SU-DHL-6 (cell line): ENCODE measurements at regions not wholly inside any gene's neighbourhood (a gene's known extent, or its start where the extent isn't known, plus 50 kb on each side); places are given as distances from the start of the nearest gene placed in this dataset.

ENCODE experiments used
- H2AFZ ChIP-seq: fragments of 200-600 bp; sonication (generic); 2 replicates; pipeline ENCODE4 v1.6.1; 2014; ENCODE audit warnings: low read depth, mild to moderate bottlenecking, moderate library complexity, mixed read lengths, antibody characterized with exemption, low read length; ENCODE audit not compliant: severe bottlenecking
- H3F3A ChIP-seq: fragments of 200-600 bp; shearing (Covaris generic); 2 replicates; pipeline ENCODE4 v1.6.0; 2016; ENCODE audit warnings: antibody characterized with exemption, mild to moderate bottlenecking; ENCODE audit not compliant: insufficient read depth
- H3K27ac ChIP-seq: fragments of 200-600 bp; sonication (generic); 2 replicates; pipeline ENCODE4 v1.5.1; 2016; ENCODE audit warnings: low read depth, mild to moderate bottlenecking, low read length, moderate library complexity, mixed read lengths
- H3K27me3 ChIP-seq: fragments of 200-600 bp; sonication (generic), shearing (Covaris generic); 2 replicates; pipeline ENCODE4 v1.6.0; 2014; ENCODE audit warnings: mild to moderate bottlenecking, low read length
- H3K36me3 ChIP-seq: fragments of 200-600 bp; sonication (generic); 2 replicates; pipeline ENCODE4 v1.6.1; 2014; ENCODE audit warnings: mild to moderate bottlenecking, low read length, mixed read lengths
- H3K4me2 ChIP-seq: fragments of 300-600, 200-600 bp; shearing (Covaris generic), sonication (generic); 2 replicates; pipeline ENCODE4 v1.6.0; 2014; ENCODE audit warnings: low read length, low read depth, mild to moderate bottlenecking; ENCODE audit not compliant: poor library complexity, severe bottlenecking
- H3K4me3 ChIP-seq: fragments of 200-600 bp; sonication (generic); 2 replicates; pipeline ENCODE4 v1.5.1; 2014; ENCODE audit warnings: antibody characterized with exemption, low read length, mild to moderate bottlenecking, mixed read lengths; ENCODE audit not compliant: insufficient read depth, poor library complexity, severe bottlenecking
- H3K79me2 ChIP-seq: fragments of 200-600 bp; sonication (generic); 2 replicates; pipeline ENCODE4 v1.6.1; 2014; ENCODE audit warnings: mild to moderate bottlenecking, low read length, moderate library complexity; ENCODE audit not compliant: insufficient read depth
- H3K9ac ChIP-seq: fragments of 200-600 bp; sonication (generic); 2 replicates; pipeline ENCODE4 v1.7.0; 2014; ENCODE audit warnings: mild to moderate bottlenecking, low read length
- H3K9me2 ChIP-seq: fragments of 200-600 bp; sonication (generic); replicated peaks from 2 replicates; pipeline ENCODE4 v1.6.1; 2014; ENCODE audit warnings: low read length; ENCODE audit not compliant: insufficient read depth
- H3K9me3 ChIP-seq: fragments of 200-600 bp; sonication (generic); 2 replicates; pipeline ENCODE4 v1.6.1; 2014; ENCODE audit warnings: low read length, mixed read lengths; ENCODE audit not compliant: insufficient read depth
- H4K20me1 ChIP-seq: fragments of 200-600 bp; sonication (generic); 2 replicates; pipeline ENCODE4 v1.6.1; 2014; ENCODE audit warnings: low read depth, mild to moderate bottlenecking, antibody characterized with exemption, low read length, moderate library complexity, mixed read lengths
- CTCF ChIP-seq: fragments of 200-600 bp; sonication (generic); IDR thresholded peaks from one replicate; pipeline ENCODE4 v1.5.1; 2017; ENCODE audit warnings: antibody characterized with exemption, mild to moderate bottlenecking, low read length, moderate library complexity; ENCODE audit not compliant: insufficient read depth, poor library complexity, severe bottlenecking
- EZH2phosphoT487 ChIP-seq: fragments of 200-600 bp; sonication (generic), shearing (Covaris generic); conservative IDR thresholded peaks from 2 replicates; pipeline ENCODE4 v1.6.1; 2018; ENCODE audit warnings: mild to moderate bottlenecking, antibody characterized with exemption, low read length, moderate library complexity, mixed read lengths

DNA sequence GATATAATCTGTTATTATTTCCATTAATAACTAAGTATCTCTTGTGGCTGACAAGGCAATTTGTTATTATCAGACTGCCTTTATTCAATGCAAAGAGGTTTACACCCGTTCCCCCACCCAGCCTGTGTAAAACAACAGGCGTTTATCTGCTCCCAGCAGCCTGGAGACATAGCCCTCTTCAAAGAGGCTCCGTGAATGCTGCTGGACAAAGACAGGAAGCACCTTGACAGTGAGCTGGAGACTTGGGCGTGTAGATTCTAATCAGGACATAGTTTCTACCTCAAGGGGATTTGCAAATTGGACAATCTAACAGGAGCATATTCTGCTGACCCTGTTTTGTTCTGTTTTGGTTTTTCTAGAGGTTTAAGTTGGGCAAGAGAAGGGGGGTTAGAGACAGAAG lies 733.0 kb upstream of the KIRREL3 start:
- no peak overlapping the region for H3K9ac ChIP-seq
- H3K9me2 ChIP-seq: no peaks in the 10 kb centered on the region
- no peaks in the 10 kb centered on the region for H3K36me3 ChIP-seq
- no peak overlapping the region for H3K27ac ChIP-seq
- no peaks in the 10 kb centered on the region for H3F3A ChIP-seq
- H3K4me2 ChIP-seq: no peak overlapping the region
- H4K20me1 ChIP-seq: no peaks in the 10 kb centered on the region
- no peak overlapping the region for H2AFZ ChIP-seq
- H3K79me2 ChIP-seq: no peaks in the 10 kb centered on the region
- no peak overlapping the region for H3K4me3 ChIP-seq
- no peaks in the 10 kb centered on the region for H3K9me3 ChIP-seq
- H3K27me3 ChIP-seq: no peaks in the 10 kb centered on the region
- TF ChIP-seq CTCF: no peak
- TF ChIP-seq EZH2phosphoT487: no peak

GRCh38 chr11:127726367-127726766 lies 725.8 kb upstream of the KIRREL3 start:
- H3K9me2 ChIP-seq: no peaks in the 10 kb centered on the region
- no peaks in the 10 kb centered on the region for H4K20me1 ChIP-seq
- no peaks in the 10 kb centered on the region for H3K79me2 ChIP-seq
- no peak for TF ChIP-seq EZH2phosphoT487
- no peak for TF ChIP-seq CTCF
- H3K27me3 ChIP-seq: no peaks in the 10 kb centered on the region
- H3K9ac ChIP-seq: no peak overlapping the region
- H3K4me2 ChIP-seq: no peak overlapping the region
- H3K4me3 ChIP-seq: no peak overlapping the region
- no peak overlapping the region for H2AFZ ChIP-seq
- H3F3A ChIP-seq: no peaks in the 10 kb centered on the region
- H3K9me3 ChIP-seq: no peaks in the 10 kb centered on the region
- no peaks in the 10 kb centered on the region for H3K36me3 ChIP-seq
- no peak overlapping the region for H3K27ac ChIP-seq

DNA sequence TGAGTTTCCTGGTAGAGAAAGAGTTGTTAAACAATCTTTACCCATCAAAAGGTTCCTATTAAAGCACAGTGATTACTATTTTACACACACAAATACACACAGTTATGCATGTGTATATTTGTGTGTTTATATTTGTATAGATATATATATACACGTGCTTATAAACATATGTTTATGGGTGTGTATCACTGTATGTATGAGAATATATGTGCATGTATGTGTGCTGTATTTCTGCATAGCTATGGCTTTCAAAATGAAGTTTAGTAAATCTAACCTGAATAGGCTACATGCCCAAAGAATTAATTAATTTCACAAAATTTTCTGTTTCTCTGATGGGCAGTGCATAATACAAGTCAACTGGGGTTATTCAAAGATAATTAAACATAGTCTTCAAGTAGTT lies 723.1 kb upstream of the KIRREL3 start:
- H3K4me2 ChIP-seq: no peak overlapping the region
- H3K4me3 ChIP-seq: no peak overlapping the region
- H3K36me3 ChIP-seq: no peaks in the 10 kb centered on the region
- H3K9ac ChIP-seq: no peak overlapping the region
- H2AFZ ChIP-seq: no peak overlapping the region
- H3K27ac ChIP-seq: no peak overlapping the region
- no peaks in the 10 kb centered on the region for H3K9me3 ChIP-seq
- H3K9me2 ChIP-seq: no peaks in the 10 kb centered on the region
- no peaks in the 10 kb centered on the region for H3K79me2 ChIP-seq
- H3K27me3 ChIP-seq: no peaks in the 10 kb centered on the region
- no peaks in the 10 kb centered on the region for H4K20me1 ChIP-seq
- TF ChIP-seq EZH2phosphoT487 (no peak), CTCF (no peak)
- H3F3A ChIP-seq: no peaks in the 10 kb centered on the region

DNA sequence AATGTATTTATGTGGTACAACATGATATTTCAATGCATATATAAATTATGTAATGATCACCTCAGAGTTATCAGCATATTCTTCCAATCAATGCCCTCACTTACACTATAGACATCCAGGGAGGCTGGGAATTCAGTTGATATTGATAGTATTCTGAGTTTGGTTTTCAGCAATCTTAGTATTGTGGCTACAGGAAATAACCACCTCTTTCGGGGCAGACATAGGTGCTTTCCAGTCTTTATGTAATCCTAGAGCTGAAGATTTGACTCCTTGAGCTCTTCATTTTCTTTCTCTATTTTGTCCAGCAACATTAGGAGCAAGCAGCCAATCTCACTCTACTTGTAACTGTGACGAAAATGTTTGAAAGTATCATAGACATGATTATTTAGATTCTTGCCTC lies 712.7 kb upstream of the KIRREL3 start:
- no peaks in the 10 kb centered on the region for H3K36me3 ChIP-seq
- H3K27me3 ChIP-seq: no peaks in the 10 kb centered on the region
- H3F3A ChIP-seq: no peaks in the 10 kb centered on the region
- H3K4me2 ChIP-seq: no peak overlapping the region
- no peak overlapping the region for H3K27ac ChIP-seq
- no peaks in the 10 kb centered on the region for H3K9me3 ChIP-seq
- H3K4me3 ChIP-seq: no peak overlapping the region
- H3K9ac ChIP-seq: no peak overlapping the region
- no peaks in the 10 kb centered on the region for H3K9me2 ChIP-seq
- H2AFZ ChIP-seq: no peak overlapping the region
- no peaks in the 10 kb centered on the region for H3K79me2 ChIP-seq
- no peaks in the 10 kb centered on the region for H4K20me1 ChIP-seq
- TF ChIP-seq CTCF: no peak
- no peak for TF ChIP-seq EZH2phosphoT487
